ENCODE measurements at regions not wholly inside any gene's neighbourhood (a gene's known extent, or its start where the extent isn't known, plus 50 kb on each side); places are given as distances from the start of the nearest gene placed in this dataset.

DNA sequence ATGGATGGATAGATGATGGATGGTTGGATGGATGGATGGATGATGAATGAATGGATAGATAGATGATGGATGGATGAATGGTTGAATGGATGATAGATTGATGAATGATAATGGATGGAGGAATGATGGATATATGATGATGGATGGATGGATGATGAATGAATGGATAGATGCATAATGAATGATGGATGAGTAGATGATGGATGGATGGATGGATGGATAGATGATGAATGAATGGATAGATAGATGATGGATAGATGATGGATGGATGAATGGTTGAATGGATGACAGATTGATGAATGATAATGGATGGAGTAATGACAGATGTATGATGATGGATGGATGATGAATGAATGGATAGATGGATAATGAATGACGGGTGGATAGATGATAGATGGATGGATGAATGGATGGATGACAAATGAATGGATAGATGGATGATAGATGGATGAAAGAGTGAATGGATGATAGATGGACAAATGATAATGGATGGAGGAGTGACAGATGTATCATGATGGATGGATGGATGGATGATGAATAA is 1466.5 kb downstream of the BRD1 start:
- no peak for DNase-seq (ENCODE audit: low read depth in 4 of 4, low spot score in 3 of 4)

DNA sequence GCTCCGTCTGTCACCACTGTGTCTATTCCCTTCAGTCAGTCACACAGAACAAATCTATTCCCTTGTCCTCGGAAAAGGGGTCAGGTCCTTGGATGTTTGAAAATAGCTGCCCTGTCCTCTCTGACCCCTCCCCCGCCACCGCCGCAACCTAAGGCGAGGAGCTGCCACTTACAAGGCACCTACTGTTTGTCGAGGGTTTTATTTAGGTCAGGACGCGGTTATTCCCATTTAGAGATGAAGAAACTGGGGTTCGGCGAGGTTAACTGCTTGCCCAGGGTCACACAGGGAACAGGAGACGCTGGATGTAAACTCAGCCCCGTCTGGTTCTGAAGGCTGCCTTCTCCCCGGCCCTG is 1468.1 kb downstream of the BRD1 start:
- no peak for DNase-seq (ENCODE audit: low read depth in 4 of 4, low spot score in 3 of 4)

DNA sequence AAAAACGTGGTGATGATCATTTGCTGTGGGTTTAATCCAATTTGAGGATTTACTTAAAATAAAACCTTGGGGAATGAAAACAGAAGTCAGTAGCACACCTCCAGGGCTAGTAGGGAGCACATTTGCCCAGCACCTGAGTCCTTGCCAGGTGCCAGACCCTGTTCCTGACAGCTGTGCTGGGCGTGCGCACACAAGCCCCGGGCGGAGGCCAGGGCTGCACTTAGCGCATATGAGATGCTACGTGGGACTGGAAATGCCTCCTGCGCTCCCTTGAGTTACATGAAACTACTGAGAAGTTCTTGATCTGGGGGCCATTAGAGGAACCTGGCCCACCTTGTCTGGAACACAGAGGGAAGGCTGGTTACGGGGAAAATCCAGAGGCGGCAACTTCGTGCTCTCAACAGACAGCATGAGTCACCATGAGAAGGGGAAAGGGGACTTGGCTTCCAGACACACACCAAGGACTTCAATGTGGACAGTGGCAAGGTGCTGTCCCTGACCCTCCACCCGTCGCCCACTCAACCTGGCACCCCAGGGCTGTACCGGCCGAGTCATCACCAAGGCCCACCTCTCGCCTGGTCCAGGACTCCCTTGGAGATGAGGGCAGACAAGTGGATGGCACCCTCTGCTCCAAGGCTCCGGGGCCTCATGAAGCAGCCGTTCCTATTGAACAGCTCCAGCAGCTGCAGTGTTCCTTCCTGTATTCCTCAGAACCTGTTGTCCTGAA is 1468.6 kb downstream of the BRD1 start:
- no peak for DNase-seq (ENCODE audit: low read depth in 4 of 4, low spot score in 3 of 4)

DNA sequence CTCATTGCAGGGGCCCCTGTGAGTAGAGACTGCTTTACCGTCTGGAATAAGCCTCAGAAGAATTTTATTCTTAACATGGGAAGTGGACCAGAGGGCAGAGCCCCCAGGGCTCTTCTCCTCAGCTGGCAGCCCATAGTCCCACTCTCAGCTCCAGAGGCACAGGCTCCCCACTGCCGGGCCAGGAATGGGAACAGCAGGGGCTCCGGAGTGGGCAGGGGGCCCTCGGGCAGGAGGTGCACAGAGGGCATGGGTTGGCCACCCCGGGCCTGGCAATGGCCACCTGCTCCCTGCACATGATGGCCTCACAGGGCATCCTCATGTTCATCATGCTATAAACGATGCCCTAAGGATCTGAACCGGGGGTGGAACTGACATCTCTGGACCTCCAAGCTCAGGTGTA is 1469.7 kb downstream of the BRD1 start:
- no peak for DNase-seq (ENCODE audit: low read depth in 4 of 4, low spot score in 3 of 4)

DNA sequence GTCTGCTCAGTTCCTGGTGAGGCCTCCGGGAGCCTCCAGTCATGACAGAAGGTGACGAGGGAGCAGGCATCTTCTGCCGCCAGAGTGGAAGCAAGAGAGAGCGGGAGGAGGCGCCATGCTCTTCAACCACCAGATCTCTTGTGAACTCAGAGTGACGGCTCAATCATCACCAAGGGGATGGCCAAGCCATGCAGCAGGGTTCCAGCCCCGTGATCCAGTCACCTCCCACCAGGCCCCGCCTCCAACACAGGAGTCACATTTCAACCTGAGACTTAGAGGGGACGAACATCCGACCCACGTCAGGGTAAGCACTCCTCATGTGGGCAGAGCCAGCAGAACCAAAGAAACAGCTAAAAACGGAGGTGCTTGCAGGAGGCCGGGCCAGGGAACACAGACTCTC is 1470.5 kb downstream of the BRD1 start:
- DNase-seq (ENCODE audit: low read depth in 4 of 4, low spot score in 3 of 4), result no peak

DNA sequence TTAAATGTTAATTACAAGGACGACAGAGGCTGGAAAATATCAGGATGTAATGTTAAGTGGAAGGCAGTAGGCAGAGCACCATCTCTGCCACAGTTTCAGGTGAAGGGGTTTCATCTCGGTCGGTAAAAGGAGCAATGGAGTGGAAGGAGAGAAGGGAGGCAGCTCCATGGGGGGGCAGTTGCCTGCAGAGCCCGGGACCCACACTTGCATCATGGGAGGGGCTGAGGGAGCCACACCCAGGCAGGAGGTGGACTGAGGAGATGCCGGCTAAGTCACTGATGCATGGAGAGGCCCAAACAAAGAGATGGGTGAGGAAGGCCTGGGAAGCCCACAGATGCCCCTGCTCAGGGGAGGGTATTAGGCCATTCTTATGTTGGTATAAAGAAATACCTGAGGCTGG is 1470.9 kb downstream of the BRD1 start:
- no peak for DNase-seq (ENCODE audit: low read depth in 4 of 4, low spot score in 3 of 4)

DNA sequence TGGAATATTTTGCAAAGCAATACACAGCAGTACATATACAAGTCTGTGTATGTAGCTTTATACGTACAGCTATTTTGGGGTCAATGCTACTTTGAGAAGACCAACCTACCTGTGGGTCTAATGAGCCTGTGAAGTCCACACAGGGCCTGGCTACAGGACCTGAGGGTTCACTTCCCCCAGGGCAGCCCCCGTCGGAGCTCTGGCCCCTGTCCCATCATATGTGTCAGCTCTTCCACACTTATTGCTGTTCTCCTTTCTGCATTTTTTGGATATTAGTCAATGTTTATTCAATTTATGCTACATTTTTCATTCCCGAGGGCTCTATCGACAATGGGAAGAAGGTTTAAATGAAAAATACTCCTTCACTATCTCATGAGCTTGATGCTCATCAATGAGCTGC is 1473.6 kb downstream of the BRD1 start:
- DNase-seq (ENCODE audit: low read depth in 4 of 4, low spot score in 3 of 4), result no peak

DNA sequence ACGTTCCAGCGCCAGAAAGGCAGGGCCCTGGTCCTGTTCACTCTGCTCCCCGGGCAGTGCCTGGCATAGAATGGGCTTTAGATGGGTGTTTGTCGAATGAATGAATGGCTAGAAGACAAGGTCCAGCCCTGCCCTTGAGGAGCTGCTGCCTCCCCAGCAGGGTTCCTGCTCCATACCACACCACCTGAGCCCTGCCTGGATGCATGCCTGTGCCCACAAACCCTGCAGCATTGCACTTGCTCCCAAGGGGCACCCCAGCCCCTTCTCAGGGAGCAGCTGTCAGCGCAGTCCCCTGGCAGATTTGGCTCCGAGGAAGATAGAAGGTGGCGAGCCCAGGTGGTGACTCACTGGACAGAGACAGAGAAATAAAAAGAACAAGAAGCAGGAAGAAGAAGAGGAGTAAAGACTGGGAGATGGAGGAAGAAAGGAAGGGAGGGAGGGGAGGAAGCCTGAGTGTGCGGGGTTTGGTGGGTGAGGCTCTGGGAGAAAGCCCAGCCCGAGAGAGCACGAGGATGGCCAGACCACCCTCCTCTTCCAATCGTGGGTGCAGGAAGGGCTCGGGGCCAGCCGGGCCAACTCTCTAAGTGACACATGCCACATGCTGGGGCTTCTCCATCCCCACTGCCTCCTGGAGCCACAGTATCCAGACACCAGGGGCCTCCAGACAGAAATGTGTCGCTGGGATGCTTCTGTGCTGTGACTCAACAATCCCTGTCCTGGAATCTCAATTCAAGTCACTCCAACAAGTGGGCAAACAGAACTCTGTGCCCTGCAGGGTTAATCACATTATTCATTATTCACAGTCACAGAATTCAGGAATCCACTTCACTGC is 1474.3 kb downstream of the BRD1 start:
- no peak for DNase-seq (ENCODE audit: low read depth in 4 of 4, low spot score in 3 of 4)

DNA sequence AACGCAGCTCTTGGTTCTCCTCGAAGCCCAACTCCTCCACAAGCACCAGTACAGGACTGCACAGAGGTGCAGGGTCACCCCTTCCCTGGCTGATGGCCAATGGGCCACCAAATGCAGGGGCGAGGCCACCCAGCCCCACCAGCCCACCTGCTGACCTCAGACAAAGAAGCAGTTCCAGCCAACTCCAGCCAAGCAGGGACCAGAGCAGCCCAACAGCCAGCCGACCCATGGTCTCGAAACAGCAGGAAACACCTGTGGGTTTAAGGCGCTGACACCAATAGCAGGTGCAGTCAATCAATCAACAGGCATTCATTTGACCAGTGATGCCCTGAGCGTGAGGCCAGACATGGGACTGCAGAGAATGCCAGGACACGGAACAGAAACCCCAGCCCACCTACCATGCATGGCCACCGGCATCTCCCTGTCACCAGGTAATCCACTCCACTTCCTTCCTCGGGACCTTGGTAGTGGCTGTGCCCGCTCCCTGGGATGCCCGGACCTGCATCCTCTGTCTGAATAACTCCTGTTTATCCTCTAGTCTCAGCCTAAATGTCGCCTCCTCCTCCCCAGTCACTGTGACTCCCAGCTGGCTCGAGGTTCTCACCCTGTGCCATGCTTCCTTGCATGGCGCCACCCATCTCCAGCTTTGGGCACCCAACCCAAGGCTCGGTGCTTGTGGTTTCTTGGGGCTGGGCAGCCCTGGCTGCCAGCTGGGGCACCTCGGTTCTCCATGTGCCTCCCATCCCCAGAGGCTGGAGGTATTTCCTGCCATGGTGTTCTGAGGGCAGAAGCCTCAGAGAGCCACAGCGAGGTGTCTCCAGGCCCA is 1475.4 kb downstream of the BRD1 start:
- DNase-seq (ENCODE audit: low read depth in 4 of 4, low spot score in 3 of 4), result no peak

DNA sequence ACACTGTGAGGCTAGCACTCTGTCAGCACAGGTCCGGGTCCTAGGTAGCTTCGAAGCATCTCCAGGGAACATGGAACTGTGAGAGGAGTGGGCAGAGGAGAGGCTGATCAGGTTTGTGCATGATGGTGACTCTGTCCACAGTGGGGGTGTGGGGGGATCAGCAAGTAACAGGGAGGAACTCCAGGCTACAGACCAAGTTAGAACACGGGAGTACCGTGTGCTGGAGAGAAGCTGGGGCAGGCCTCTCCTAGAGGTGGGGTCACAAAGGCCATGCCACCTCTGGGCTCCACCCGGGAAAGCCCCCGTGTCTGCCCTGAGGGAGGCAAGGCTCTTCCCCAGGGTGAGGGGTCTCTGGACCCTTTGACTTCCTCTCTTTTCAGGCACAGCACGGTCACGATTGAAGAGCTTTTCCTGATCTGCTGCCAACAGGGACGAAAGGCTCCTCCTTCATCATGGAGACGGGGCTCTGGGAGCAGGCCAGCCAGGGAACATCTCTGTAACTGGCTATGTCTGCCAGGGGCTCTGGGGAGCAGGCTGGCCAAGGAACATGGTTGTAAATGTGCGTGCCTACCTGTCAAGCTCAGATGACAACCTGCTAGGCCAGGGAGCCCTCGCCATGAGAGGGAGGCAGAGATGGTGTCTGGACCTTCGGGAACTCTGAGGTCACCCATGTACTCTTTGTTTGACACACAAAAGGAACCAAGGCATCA is 1476.1 kb downstream of the BRD1 start:
- no peak for DNase-seq (ENCODE audit: low read depth in 4 of 4, low spot score in 3 of 4)

DNA sequence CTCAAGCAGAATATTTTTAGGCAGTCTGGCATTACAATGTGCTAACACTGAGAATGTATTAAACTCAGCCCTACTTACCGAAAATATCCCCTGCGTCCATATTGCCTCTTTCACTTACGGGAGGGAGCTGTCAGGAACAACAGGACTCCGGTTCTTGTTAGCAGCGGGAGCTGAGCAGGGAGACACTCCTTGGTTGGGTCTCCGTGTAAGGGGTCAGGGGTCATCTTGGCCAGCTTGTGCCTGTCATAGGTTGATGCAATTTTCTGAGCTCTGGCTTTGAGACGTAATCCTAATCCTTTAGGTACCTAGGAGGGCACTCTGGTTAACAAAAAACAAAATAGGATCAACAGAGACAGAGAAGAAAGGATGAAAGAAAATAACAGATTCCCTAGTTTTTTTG is 1477.2 kb downstream of the BRD1 start:
- DNase-seq (ENCODE audit: low read depth in 4 of 4, low spot score in 3 of 4), result no peak

DNA sequence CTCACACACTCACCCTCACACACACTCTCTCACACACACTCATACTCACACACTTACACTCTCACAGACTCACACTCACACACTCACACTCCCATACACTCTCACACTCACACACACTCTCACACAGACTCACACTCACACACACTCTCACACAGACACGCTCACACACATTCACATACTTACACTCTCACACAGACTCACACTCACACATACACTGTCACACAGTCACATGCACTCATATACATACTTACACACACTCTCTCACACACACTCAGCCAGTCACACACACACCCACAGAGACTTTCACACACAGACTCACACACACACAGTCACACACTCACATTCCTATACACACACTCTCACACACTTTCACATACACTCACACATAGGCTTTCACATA is 1478.8 kb downstream of the BRD1 start:
- DNase-seq (ENCODE audit: low read depth in 4 of 4, low spot score in 3 of 4), result no peak

DNA sequence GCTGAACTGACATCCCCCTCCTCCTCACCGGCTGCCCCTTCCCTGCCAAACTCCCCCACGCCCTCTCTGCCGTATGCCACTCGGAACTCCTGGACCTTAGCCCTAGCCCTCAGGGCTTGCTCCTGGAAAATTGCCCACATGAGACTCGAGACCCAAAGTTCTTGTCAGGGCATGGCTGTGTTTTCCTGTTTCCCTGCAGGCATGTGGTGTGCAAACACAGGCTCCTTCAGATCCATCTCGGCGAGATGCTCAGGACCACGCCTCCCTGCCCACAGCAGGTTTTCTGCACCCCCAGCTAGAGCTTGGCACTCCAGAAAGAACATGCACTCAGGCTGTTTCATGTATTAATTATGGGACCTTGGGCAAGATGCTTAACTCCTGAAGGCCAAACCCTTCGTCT is 1480.4 kb downstream of the BRD1 start:
- no peak for DNase-seq (ENCODE audit: low read depth in 4 of 4, low spot score in 3 of 4)

DNA sequence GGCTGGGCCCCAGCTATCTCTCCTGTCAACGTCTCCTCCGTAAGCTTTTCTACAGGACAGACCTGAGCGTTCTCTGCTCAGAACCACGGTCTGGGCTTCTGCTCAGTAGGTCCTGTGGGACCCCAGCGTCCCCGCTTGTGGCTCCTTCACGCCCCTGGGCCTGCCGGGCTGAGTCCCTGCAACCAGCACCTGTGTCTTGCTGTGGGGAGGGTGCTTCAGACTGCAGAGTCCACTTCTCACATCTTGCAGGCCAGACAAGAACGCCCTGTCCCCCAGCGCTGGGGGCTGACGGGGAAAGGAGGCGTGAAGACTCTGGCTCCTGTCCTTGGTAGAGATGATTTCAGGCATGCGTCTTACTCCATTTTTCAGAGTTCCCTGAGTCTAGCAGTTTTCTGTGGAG is 1480.8 kb downstream of the BRD1 start:
- DNase-seq (ENCODE audit: low read depth in 4 of 4, low spot score in 3 of 4), result no peak

DNA sequence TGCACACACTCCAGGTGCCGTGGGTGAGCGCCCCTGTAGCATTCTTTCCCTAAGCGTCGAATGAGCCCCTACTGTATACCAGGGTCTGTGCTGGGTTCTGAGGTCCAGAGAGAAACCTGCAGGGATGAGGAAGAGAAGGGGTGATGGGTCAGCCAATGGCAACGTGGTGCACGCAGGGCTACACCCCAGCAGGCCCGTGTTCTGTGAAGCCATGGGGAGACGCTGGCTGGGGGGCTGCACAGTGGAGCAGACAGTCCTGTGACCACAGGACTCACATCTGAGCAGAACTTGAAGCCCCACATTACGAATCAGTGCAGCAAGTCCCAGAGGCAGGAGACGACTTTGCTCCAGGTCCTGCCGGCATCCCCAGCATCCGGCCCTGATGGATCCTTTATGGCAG is 1481.4 kb downstream of the BRD1 start:
- no peak for DNase-seq (ENCODE audit: low read depth in 4 of 4, low spot score in 3 of 4)

DNA sequence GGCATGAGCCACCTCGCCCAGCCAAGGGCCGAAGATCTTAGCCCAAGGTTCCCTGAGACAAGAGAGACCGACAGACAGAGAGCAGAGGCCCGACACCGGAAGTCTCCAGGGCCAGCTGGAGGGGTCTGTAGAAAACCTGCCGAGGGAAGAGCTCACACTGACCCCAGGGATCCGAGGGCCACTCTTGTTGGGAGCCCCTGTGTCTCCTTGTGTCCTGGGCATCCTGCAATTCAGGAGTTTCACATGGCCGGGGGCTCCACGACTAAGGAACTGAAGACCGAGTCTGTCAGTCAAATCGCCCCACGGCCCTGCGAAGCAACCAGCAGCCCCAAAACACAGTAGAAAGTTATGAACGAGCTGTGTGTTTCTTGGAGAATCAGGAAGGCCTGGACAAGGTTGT is 1482.0 kb downstream of the BRD1 start:
- DNase-seq (ENCODE audit: low read depth in 4 of 4, low spot score in 3 of 4), result no peak

DNA sequence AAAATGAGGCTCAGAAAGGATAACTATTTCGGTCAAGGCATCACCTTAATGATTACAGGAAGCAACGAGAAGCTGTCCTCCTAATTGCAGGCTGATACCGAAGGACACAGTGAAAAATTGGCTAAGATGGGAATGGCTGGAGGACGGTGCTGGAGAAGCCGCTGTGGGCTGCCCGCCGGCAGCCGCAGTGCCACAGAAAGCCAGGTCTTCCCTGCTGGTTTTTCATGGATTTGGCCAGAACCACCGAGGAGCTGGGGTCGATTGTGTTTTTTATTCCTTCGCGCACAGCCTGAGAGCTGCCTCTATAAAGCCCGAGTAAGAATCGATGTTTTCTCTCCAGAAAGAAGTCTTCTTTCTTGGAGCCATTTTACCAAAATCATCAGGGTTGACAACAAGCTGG is 1484.2 kb downstream of the BRD1 start:
- no peak for DNase-seq (ENCODE audit: low read depth in 4 of 4, low spot score in 3 of 4)

DNA sequence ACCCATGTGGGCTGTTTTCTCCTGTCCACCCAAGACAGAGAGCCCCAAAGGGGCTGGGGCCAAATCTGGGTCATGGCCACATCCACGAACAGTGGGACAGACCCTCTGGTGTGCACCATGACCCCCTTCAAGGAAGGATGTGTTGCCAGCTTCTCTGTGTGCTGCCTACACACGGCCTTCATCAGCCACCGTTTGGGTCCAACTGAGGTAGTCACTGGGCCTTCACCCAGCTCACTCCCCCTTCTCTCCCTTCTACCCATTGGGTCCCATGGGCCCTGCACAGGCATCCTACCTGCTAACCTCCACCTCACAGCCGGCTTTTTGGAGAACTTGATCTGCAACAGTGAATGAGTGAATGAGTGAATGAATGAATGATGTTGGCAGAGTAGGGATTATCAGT is 1484.9 kb downstream of the BRD1 start:
- DNase-seq (ENCODE audit: low read depth in 4 of 4, low spot score in 3 of 4), result no peak

DNA sequence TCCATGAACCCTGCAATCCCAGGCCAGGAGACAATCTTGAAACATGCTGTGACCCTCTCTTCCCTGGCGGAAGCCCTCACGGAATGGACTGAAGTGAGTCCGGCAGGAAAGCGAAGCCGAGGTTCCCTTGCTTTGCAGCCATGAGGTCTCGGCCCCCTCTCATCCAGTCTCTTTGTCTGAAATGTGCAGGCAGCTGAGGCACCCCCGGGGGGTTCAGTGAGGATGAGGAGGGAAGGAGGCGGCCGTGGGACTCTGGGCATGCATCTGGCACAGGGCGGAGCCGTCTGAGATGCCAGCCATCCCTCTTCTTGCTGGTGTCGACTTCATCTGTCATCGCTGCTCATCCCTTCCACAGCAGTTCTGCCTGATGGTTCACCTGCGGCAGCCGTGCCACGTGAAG is 1485.7 kb downstream of the BRD1 start:
- no peak for DNase-seq (ENCODE audit: low read depth in 4 of 4, low spot score in 3 of 4)
